Suprapubic skin (tissue), 4 donors: ENCODE measurements at regions not wholly inside any gene's neighbourhood (a gene's known extent, or its start where the extent isn't known, plus 50 kb on each side); places are given as distances from the start of the nearest gene placed in this dataset.

Source experiments
- CTCF ChIP-seq, 2 donors: fragments of 200-600 bp in 1 of 2; fragments of 450-650 bp in 1 of 2; sonication (generic) in 1 of 2; IDR thresholded peaks; one replicate each; pipeline ENCODE4 v1.5.1; 2016 to 2019; ENCODE audit warnings: antibody characterized with exemption in 2 of 2, mild to moderate bottlenecking in 1 of 2, moderate library complexity in 1 of 2
- EP300 ChIP-seq: sonication (generic); formaldehyde crosslinking; IDR thresholded peaks from one replicate; pipeline ENCODE4 v1.6.1; 2017; ENCODE audit warnings: antibody characterized with exemption
- POLR2A ChIP-seq, 2 donors: fragments of 450-650 bp; IDR thresholded peaks; one replicate each; pipeline ENCODE4 v1.6.1; 2017; ENCODE audit warnings: antibody characterized with exemption in 2 of 2, mild to moderate bottlenecking in 2 of 2, moderate library complexity in 2 of 2
- POLR2AphosphoS5 ChIP-seq, 3 donors: sonication (generic); formaldehyde crosslinking; IDR thresholded peaks; one replicate each; pipeline ENCODE4 v1.6.1; 2017; ENCODE audit warnings: antibody characterized with exemption in 3 of 3

- no peak for TF ChIP-seq CTCF (IDR thresholded peaks at IDR 0.05)
- no peak for TF ChIP-seq EP300
- no peak for TF ChIP-seq POLR2A (IDR thresholded peaks at IDR 0.05)
- TF ChIP-seq POLR2AphosphoS5 (IDR thresholded peaks at IDR 0.05): no peak
Observed at GRCh38 chr7:79692015-79692414, 238.5 kb upstream of the MAGI2 start.
